22Rv1 (cell line): ENCODE measurements at regions not wholly inside any gene's neighbourhood (a gene's known extent, or its start where the extent isn't known, plus 50 kb on each side); places are given as distances from the start of the nearest gene placed in this dataset.

Experiments
- H3K27ac ChIP-seq: fragments of 450-650 bp; 2 replicates; pipeline ENCODE4 v1.5.1; 2017
- ZFX ChIP-seq: fragments of 450-650 bp; IDR thresholded peaks from 2 replicates; pipeline ENCODE4 v1.6.1; 2017; ENCODE audit warnings: antibody characterized with exemption, borderline replicate concordance
- TF ChIP-seq, protein P1 (sequence below): fragments of 450-650 bp; IDR thresholded peaks from 2 replicates; pipeline ENCODE4 v1.5.1; 2017; ENCODE audit warnings: mild to moderate bottlenecking

DNA sequence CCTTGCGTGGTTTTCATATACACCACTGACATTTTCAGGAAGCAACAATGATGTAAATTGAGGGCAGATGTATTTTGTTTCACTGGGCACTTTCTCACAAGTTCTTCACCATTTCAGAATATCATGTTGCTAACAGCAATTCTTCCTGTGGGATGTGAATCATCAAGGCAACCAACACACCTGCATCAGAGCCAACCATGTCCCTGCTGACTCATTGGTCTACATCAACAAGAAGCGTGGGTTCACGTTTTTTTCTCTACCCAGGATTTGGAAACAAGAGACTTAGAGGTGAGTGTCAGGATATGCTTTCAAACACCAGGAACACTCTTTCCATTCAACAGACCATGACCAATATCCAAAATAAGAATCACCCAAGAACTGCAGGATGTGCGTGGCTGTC is 203.9 kb downstream of the TEX36 start:
- no peak overlapping the region for H3K27ac ChIP-seq
- TF ChIP-seq, protein P1, sequence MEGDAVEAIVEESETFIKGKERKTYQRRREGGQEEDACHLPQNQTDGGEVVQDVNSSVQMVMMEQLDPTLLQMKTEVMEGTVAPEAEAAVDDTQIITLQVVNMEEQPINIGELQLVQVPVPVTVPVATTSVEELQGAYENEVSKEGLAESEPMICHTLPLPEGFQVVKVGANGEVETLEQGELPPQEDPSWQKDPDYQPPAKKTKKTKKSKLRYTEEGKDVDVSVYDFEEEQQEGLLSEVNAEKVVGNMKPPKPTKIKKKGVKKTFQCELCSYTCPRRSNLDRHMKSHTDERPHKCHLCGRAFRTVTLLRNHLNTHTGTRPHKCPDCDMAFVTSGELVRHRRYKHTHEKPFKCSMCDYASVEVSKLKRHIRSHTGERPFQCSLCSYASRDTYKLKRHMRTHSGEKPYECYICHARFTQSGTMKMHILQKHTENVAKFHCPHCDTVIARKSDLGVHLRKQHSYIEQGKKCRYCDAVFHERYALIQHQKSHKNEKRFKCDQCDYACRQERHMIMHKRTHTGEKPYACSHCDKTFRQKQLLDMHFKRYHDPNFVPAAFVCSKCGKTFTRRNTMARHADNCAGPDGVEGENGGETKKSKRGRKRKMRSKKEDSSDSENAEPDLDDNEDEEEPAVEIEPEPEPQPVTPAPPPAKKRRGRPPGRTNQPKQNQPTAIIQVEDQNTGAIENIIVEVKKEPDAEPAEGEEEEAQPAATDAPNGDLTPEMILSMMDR: no peak
- TF ChIP-seq ZFX: no peak

DNA sequence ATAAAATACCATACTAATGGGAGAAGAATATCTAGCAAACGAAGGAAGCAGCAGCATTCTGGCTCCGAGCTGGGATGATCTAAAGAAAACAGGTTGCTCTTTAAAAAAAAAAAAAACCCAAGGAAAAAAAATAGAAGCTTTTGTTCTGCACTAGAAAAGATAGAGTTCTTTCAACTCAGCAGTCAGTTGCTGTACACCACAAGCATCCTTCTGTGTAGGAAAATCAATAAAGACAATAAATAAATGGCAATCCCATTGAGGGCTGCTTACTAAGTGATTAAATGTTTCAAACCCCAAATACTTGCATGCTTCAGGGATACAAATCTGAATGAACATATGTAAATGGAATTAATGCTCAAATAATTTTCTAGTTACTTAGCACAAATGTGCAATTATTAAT is 207.1 kb downstream of the TEX36 start:
- TF ChIP-seq ZFX: no peak
- TF ChIP-seq, protein P1: no peak
- no peak overlapping the region for H3K27ac ChIP-seq

DNA sequence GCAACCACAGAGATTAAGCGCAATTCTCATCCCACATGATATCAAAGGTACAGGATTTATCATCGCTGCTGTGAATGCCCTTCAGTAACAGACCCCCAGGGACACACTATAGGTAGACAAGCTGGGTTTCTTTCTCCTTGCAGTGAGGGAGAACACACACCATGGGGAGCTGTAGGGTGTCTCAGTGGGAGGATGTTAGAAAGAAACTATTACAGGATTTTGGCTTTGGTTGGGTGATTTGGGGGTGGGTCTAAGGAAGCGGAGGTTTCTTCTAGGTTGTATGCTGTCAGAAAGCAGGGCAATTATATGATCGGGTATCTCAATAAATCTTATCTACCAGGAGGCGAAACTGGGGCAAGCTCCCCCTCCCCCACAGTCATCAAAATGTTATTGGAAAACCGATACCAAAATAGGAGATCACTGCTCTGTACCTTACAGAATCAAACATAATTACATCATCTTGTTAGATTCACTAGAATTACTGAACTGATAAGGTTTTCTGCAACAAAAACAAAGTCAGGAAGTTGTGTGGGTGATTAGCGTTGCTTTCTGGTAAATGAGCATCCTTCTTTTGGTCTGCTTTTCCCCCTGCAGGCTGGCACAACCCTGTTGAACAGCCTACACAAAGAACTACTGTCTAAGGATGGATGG is 209.7 kb downstream of the TEX36 start:
- no peak for TF ChIP-seq ZFX
- TF ChIP-seq, protein P1: no peak
- H3K27ac ChIP-seq: no peak overlapping the region

DNA sequence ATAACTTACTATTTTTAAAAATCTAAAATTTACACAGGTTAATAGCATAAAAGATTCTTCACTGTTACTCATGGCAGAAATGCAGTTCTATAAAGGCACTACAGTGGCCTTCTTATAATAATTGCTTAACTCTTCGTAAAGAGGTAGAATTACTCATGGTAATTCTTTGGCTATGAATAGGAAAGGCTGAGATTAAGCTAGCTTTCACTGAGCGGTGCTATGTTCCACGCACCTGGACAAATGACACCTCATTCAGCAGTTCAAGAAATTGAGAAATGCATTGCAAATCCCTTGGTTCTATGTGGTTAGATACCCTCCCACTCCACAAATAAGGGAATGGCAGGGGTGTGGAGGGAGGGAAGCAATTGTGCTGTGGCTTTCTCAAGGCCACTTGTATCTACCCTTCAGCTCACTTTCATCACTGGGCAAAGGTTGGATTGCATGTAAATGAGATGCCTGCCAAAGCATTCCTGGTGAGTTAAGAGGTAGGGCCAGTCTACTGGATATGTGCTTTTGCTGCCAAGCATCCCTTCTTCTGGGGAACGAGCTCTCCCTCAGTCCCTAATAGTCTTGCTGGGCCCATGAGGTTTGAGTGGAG is 210.9 kb downstream of the TEX36 start:
- no peak overlapping the region for H3K27ac ChIP-seq
- TF ChIP-seq, protein P1: no peak
- no peak for TF ChIP-seq ZFX

DNA sequence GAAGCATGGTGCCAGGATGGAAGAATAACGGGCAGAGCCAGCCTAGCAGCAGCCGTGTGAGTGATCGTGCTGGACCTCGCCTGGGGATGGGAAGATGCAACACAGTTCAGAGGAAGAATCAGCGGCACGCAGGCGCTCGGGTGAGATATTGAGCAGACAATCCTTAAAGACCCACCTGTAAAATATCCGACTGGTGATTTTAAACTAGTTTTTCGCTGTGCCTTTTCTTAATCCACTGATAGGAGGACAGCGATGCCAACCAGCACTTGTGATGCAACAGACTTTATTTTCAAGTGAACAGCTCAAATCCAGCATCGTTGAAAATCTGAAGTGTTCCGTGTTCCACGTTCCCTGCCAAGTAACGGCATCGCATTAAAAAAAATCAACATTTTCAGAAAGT is 214.7 kb downstream of the TEX36 start:
- H3K27ac ChIP-seq: no peak overlapping the region
- TF ChIP-seq ZFX: no peak
- TF ChIP-seq, protein P1: no peak

DNA sequence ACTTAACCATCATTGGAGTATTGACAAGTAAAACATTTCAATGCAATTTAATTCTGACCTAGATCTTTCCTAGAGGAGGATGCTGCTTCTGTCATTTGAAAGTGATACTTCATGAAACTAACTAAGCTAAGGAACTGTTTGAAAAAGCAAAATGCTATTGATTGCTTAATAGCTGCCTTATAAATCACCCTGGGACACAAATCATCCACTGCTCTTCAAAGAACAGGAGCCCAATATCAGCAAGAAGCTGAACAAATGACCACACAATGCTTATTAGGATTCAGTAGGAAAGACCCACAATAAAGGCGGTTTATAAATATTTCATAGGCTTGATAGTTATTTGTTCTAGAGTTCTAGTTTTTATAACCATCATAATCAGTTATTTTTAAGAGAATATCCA is 216.3 kb downstream of the TEX36 start:
- H3K27ac ChIP-seq: no peak overlapping the region
- no peak for TF ChIP-seq ZFX
- TF ChIP-seq, protein P1: no peak

DNA sequence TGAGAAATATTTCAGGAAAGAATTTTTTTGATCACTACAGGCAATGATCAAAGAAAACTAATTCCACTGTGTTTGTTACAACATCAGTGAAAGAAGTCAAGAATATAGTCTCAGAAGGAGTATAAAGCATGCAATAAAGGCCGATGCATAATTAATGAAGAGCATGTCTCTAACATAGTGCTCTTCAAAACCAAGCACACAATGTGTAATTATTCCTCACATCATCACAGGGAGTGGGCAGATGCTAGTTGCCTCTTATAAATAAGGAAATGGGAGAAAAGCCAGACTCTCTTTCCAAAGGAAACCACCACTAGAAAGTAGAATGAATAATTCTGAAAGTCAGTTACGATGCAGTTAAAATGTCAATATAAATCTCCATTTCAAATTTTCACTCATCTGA is 220.1 kb downstream of the TEX36 start:
- H3K27ac ChIP-seq: no peak overlapping the region
- TF ChIP-seq, protein P1: no peak
- TF ChIP-seq ZFX: no peak
